ENCODE measurements at regions not wholly inside any gene's neighbourhood (a gene's known extent, or its start where the extent isn't known, plus 50 kb on each side); places are given as distances from the start of the nearest gene placed in this dataset.

DNA sequence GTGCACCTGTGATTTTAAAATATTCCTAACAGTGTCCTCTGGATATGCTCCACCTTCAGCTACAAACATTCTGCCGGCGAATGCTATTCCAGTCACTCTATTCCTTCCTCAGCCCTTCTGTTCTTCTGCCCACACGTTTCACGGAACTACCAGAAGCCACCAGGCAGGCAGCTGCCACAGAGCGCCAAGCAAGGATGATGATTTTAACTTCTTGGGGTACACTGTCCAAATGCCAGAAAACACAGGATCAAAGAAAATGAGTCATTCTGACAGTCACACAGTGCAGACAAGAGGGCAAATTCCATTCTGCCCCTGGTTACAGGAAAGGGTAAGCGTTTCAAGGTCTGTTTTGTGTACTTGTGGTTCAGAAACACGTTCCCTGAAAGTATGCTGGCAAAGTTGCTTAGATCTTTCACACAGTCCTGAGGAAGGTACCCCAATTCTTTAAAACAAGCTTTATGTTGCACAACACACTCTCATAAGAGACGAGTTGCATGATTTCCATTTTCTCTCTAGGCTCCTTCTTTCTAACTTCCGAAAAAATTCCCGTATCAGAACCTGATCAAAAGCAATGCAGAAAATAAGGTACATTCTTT is 508.3 kb upstream of the PKN2 start:
- peak; percentile 11 for DNase-seq
- Histone ChIP-seq H3K9me3 (no peaks in the 10 kb centered on the region), H3K4me1 (peaks cover 0 to 31% (median 11%) of the 10 kb centered on the region in 4 donors), H3K36me3 (no peaks in the 10 kb centered on the region), H3K27me3 (no peaks in the 10 kb centered on the region), H3K4me3 (no peak overlapping the region), H3K27ac (peak overlapping the region in 3 of 4 donors; percentile 21 to 59 (median 31))
- intact Hi-C loops (cut with DNase I; ENCODE audit: low total_unique reads) (loop anchor here (5.0 kb wide), 1 partner anchor 127 kb away; no protein-coding TSS in a partner anchor), in situ Hi-C loops (cut with MboI; ENCODE audit: low pct_ligation_motif_present in 1 of 4, low pct_unique_long_range_greater_than_20kb in 1 of 4, low sequenced_read_pairs in 3 of 4) (loop anchor here in 1 of 4 donors (25.0 kb wide), 1 partner anchor 112 kb away; no protein-coding TSS in a partner anchor)
- 36 to 55% methylated on average over 10 of the region's 10 CpGs for WGBS, 2 donors (ENCODE audit: low coverage in 1 of 2)
- TF ChIP-seq EP300 (IDR thresholded peaks at IDR 0.05; ENCODE audit: low read depth): no peak
- TF ChIP-seq POLR2AphosphoS5 (IDR thresholded peaks at IDR 0.05): peak in 1 of 3 donors; percentile 22

DNA sequence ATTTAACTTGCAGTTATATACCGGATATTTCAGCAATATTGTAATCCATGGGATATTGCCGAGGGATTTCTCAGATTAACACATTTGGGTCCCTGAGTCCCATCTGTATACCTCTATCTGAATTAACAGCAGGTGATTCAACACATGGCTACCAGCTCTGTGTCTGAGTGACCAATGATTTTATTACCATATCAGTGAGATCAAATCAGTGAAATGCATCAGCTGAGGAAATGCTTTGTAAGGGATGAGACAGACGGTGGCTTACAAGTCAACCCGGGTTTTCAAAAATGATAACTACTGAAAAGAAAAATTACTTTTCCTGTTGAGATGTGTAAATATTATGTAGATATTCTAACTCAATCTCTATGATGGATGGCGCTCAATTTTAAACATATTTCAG is 504.1 kb upstream of the PKN2 start:
- Histone ChIP-seq H3K27ac (no peak overlapping the region), H3K4me3 (no peak overlapping the region), H3K27me3 (no peaks in the 10 kb centered on the region), H3K4me1 (peaks cover 0 to 13% (median 3%) of the 10 kb centered on the region in 4 donors), H3K36me3 (no peaks in the 10 kb centered on the region), H3K9me3 (no peaks in the 10 kb centered on the region)
- no peak for TF ChIP-seq POLR2A (IDR thresholded peaks at IDR 0.05)
- no peak for TF ChIP-seq CTCF (IDR thresholded peaks at IDR 0.05)
- TF ChIP-seq POLR2AphosphoS5 (IDR thresholded peaks at IDR 0.05): no peak
- no peak for TF ChIP-seq EP300 (IDR thresholded peaks at IDR 0.05; ENCODE audit: low read depth)
- in situ Hi-C loops (cut with MboI; ENCODE audit: low pct_ligation_motif_present in 1 of 4, low pct_unique_long_range_greater_than_20kb in 1 of 4, low sequenced_read_pairs in 3 of 4): loop anchor here in 1 of 4 donors (25.0 kb wide), 1 partner anchor 107 kb away; no protein-coding TSS in a partner anchor
- intact Hi-C loops (cut with DNase I; ENCODE audit: low total_unique reads): loop anchor here (5.0 kb wide), 1 partner anchor 122 kb away; no protein-coding TSS in a partner anchor
- no peak for DNase-seq
- WGBS, 2 donors (ENCODE audit: low coverage in 1 of 2): 76 to 80% methylated on average over 5 of the region's 5 CpGs

GRCh38 chr1:88180449-88181108 is 503.5 kb upstream of the PKN2 start:
- intact Hi-C loops (cut with DNase I; ENCODE audit: low total_unique reads): no loop called here
- Histone ChIP-seq H3K27ac (no peak overlapping the region), H3K9me3 (no peaks in the 10 kb centered on the region), H3K4me3 (no peak overlapping the region), H3K27me3 (no peaks in the 10 kb centered on the region), H3K4me1 (peaks cover 0 to 8% (median 0%) of the 10 kb centered on the region in 4 donors), H3K36me3 (no peaks in the 10 kb centered on the region)
- DNase-seq: peak; percentile 83
- 38 to 49% methylated on average over 6 to 8 of the region's 8 CpGs for WGBS, 2 donors (ENCODE audit: low coverage in 1 of 2)
- TF ChIP-seq POLR2AphosphoS5 (IDR thresholded peaks at IDR 0.05): no peak
- TF ChIP-seq POLR2A (IDR thresholded peaks at IDR 0.05): no peak
- peak; percentile 78 to 91 (median 86) for TF ChIP-seq CTCF (IDR thresholded peaks at IDR 0.05)
- no peak for TF ChIP-seq EP300 (IDR thresholded peaks at IDR 0.05; ENCODE audit: low read depth)
- in situ Hi-C loops (cut with MboI; ENCODE audit: low pct_ligation_motif_present in 1 of 4, low pct_unique_long_range_greater_than_20kb in 1 of 4, low sequenced_read_pairs in 3 of 4): loop anchor here in 1 of 4 donors (25.0 kb wide), 1 partner anchor 107 kb away; no protein-coding TSS in a partner anchor

GRCh38 chr1:88186911-88187310 is 497.2 kb upstream of the PKN2 start:
- H3K4me1 ChIP-seq: no peaks in the 10 kb centered on the region

More at GRCh38 chr1:88186911-88187310, 497.2 kb upstream of the PKN2 start:
- no peak for DNase-seq
- H3K36me3 ChIP-seq: no peaks in the 10 kb centered on the region
- in situ Hi-C loops (cut with MboI; ENCODE audit: low pct_ligation_motif_present in 1 of 4, low pct_unique_long_range_greater_than_20kb in 1 of 4, low sequenced_read_pairs in 3 of 4) (loop anchor here in 1 of 4 donors (25.0 kb wide), 1 partner anchor 100 kb away; no protein-coding TSS in a partner anchor), intact Hi-C loops (cut with DNase I; ENCODE audit: low total_unique reads) (no loop called here)
- no peaks in the 10 kb centered on the region for H3K9me3 ChIP-seq
- H3K27ac ChIP-seq: no peak overlapping the region
- no peak overlapping the region for H3K4me3 ChIP-seq
- no peaks in the 10 kb centered on the region for H3K27me3 ChIP-seq
- no peak for TF ChIP-seq POLR2AphosphoS5 (IDR thresholded peaks at IDR 0.05)
- no peak for TF ChIP-seq POLR2A (IDR thresholded peaks at IDR 0.05)
- no peak for TF ChIP-seq EP300 (IDR thresholded peaks at IDR 0.05; ENCODE audit: low read depth)
- TF ChIP-seq CTCF (IDR thresholded peaks at IDR 0.05): no peak
